ENCODE measurements at regions not wholly inside any gene's neighbourhood (a gene's known extent, or its start where the extent isn't known, plus 50 kb on each side); places are given as distances from the start of the nearest gene placed in this dataset.
A peak's percentile ranks its signal among the peaks of the same experiment; 100 is the strongest.

DNA sequence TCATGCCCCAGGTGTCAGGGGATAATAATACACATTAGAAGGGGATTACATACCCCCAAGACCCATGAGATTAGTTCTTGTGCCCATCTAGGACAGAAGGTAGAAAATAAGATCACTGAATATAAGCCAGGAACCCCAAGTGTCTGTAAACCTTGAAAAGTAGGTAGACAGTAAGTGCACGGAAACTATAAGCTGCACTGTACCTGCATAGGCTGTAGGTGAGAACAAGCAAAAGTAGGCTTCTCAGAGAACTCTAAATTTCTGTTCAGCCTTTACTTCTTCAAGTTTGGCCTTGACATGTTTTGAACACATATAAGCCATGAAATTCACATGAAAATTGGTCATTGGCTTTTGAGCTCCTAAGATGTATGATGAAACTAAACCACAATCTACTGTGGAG is 113.0 kb upstream of the FSIP2 start:
- POLR2A ChIA-PET: no interaction called here
- CTCF ChIA-PET: no interaction called here
- Histone ChIP-seq H3K27ac (ENCODE audit: low read depth in 2 of 2, low read length in 1 of 2) (no peak overlapping the region), H3K4me1 (ENCODE audit: control insufficient read depth in 1 of 2, insufficient read depth in 2 of 2, low read depth in 1 of 2, low read length in 1 of 2) (no peaks in the 10 kb centered on the region), H3K9ac (no peak overlapping the region), H3K9me2 (0 out of 2 replicates have a peak, but pooled peaks cover 2% of the 10 kb centered on the region), H4K20me1 (ENCODE audit: insufficient read depth) (no peaks in the 10 kb centered on the region), H3K4me2 (no peak overlapping the region), H3K79me2 (ENCODE audit: insufficient read depth) (no peaks in the 10 kb centered on the region), H3K4me3 (ENCODE audit: low read depth in 2 of 2, low read length in 1 of 2) (no peak overlapping the region), H2AFZ (ENCODE audit: low read depth) (no peak overlapping the region), H3K36me3 (replicated peaks in 1 of 2; ENCODE audit: control insufficient read depth in 1 of 2, insufficient read depth in 2 of 2, low read length in 1 of 2) (no peaks in the 10 kb centered on the region), H3F3A (replicated peaks; ENCODE audit: insufficient read depth) (no peaks in the 10 kb centered on the region), H3K27me3 (ENCODE audit: insufficient read depth) (no peaks in the 10 kb centered on the region), H3K9me3 (no peaks in the 10 kb centered on the region)
- DNase-seq: no peak
- TF ChIP-seq, protein P1, sequence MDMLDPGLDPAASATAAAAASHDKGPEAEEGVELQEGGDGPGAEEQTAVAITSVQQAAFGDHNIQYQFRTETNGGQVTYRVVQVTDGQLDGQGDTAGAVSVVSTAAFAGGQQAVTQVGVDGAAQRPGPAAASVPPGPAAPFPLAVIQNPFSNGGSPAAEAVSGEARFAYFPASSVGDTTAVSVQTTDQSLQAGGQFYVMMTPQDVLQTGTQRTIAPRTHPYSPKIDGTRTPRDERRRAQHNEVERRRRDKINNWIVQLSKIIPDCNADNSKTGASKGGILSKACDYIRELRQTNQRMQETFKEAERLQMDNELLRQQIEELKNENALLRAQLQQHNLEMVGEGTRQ (IDR thresholded peaks at IDR 0.05; ENCODE audit: borderline replicate concordance, low read depth, low read length): no peak
- TF ChIP-seq NRF1 (IDR thresholded peaks at IDR 0.05; ENCODE audit: low read depth, low read length): no peak
- TF ChIP-seq, protein P2, sequence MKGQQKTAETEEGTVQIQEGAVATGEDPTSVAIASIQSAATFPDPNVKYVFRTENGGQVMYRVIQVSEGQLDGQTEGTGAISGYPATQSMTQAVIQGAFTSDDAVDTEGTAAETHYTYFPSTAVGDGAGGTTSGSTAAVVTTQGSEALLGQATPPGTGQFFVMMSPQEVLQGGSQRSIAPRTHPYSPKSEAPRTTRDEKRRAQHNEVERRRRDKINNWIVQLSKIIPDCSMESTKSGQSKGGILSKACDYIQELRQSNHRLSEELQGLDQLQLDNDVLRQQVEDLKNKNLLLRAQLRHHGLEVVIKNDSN (IDR thresholded peaks at IDR 0.05; ENCODE audit: borderline replicate concordance, low read depth): no peak
- no peak for TF ChIP-seq FOXJ3 (CRISPR knock-in tag; IDR thresholded peaks at IDR 0.05)
- TF ChIP-seq GABPA (IDR thresholded peaks at IDR 0.05; ENCODE audit: low read depth): no peak
- TF ChIP-seq RCOR1 (IDR thresholded peaks at IDR 0.05; ENCODE audit: low read length): no peak
- TF ChIP-seq SMC3 (IDR thresholded peaks at IDR 0.05; ENCODE audit: low read depth, low read length): no peak
- WGBS (ENCODE audit: low lambda C conversion rate): 88% methylated on average over 1 of the region's 1 CpG

GRCh38 chr2:185628985-185629384 is 109.6 kb upstream of the FSIP2 start:
- DNase-seq: no peak
- Histone ChIP-seq H3K9ac (no peak overlapping the region), H3K27ac (ENCODE audit: low read depth in 2 of 2, low read length in 1 of 2) (no peak overlapping the region), H4K20me1 (ENCODE audit: insufficient read depth) (no peaks in the 10 kb centered on the region), H3F3A (replicated peaks; ENCODE audit: insufficient read depth) (no peaks in the 10 kb centered on the region), H3K79me2 (ENCODE audit: insufficient read depth) (no peaks in the 10 kb centered on the region), H3K9me2 (0 out of 2 replicates have a peak, but pooled peaks cover 2% of the 10 kb centered on the region), H3K36me3 (replicated peaks in 1 of 2; ENCODE audit: control insufficient read depth in 1 of 2, insufficient read depth in 2 of 2, low read length in 1 of 2) (no peaks in the 10 kb centered on the region), H3K27me3 (ENCODE audit: insufficient read depth) (no peaks in the 10 kb centered on the region), H3K4me2 (no peak overlapping the region), H3K4me1 (ENCODE audit: control insufficient read depth in 1 of 2, insufficient read depth in 2 of 2, low read depth in 1 of 2, low read length in 1 of 2) (no peaks in the 10 kb centered on the region), H3K4me3 (ENCODE audit: low read depth in 2 of 2, low read length in 1 of 2) (no peak overlapping the region; a peak in 1 of 4 replicates), H3K9me3 (no peaks in the 10 kb centered on the region), H2AFZ (ENCODE audit: low read depth) (no peak overlapping the region)
- ChIA-PET POLR2A (no interaction called here), CTCF (interaction anchor here (0.8 to 1.4 kb wide), 2 partner anchors 26 to 33 kb away, joined by 3 read pairs; no protein-coding TSS in a partner anchor)
- WGBS (ENCODE audit: low lambda C conversion rate): 42% methylated on average over 3 of the region's 5 CpGs
- TF ChIP-seq, protein P3, sequence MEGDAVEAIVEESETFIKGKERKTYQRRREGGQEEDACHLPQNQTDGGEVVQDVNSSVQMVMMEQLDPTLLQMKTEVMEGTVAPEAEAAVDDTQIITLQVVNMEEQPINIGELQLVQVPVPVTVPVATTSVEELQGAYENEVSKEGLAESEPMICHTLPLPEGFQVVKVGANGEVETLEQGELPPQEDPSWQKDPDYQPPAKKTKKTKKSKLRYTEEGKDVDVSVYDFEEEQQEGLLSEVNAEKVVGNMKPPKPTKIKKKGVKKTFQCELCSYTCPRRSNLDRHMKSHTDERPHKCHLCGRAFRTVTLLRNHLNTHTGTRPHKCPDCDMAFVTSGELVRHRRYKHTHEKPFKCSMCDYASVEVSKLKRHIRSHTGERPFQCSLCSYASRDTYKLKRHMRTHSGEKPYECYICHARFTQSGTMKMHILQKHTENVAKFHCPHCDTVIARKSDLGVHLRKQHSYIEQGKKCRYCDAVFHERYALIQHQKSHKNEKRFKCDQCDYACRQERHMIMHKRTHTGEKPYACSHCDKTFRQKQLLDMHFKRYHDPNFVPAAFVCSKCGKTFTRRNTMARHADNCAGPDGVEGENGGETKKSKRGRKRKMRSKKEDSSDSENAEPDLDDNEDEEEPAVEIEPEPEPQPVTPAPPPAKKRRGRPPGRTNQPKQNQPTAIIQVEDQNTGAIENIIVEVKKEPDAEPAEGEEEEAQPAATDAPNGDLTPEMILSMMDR (IDR thresholded peaks at IDR 0.05): peak; percentile 50
- TF ChIP-seq, protein P2 (IDR thresholded peaks at IDR 0.05; ENCODE audit: borderline replicate concordance, low read depth): no peak
- TF ChIP-seq RAD21 (IDR thresholded peaks at IDR 0.05; ENCODE audit: low read length) (0 out of 2 replicates have a peak, but pooled peaks have one; percentile 8), CHD2 (IDR thresholded peaks at IDR 0.05; ENCODE audit: low read length, partially characterized antibody) (no peak), PBX3 (IDR thresholded peaks at IDR 0.05) (no peak), FOXM1 (IDR thresholded peaks at IDR 0.05; ENCODE audit: low read depth) (no peak), SMC3 (IDR thresholded peaks at IDR 0.05; ENCODE audit: low read depth, low read length) (no peak), RXRA (IDR thresholded peaks at IDR 0.05; ENCODE audit: borderline replicate concordance, low read depth) (no peak), JUND (IDR thresholded peaks at IDR 0.05) (no peak), EP300 (IDR thresholded peaks at IDR 0.05; ENCODE audit: borderline replicate concordance in 1 of 2, low read depth in 1 of 2, low read length in 1 of 2) (no peak), YY1 (IDR thresholded peaks at IDR 0.05; ENCODE audit: low read depth) (no peak)
